ENCODE measurements at regions not wholly inside any gene's neighbourhood (a gene's known extent, or its start where the extent isn't known, plus 50 kb on each side); places are given as distances from the start of the nearest gene placed in this dataset.

GRCh38 chr9:107647141-107647540 lies 157.6 kb upstream of the KLF4 start:
- H3K36me3 ChIP-seq (replicated peaks; ENCODE audit: control insufficient read depth, insufficient read depth, low read length), result no peaks in the 10 kb centered on the region
- no peak for DNase-seq
- H3K27me3 ChIP-seq (ENCODE audit: control insufficient read depth, insufficient read depth, low read length), result no peaks in the 10 kb centered on the region
- no peak overlapping the region for H3K4me3 ChIP-seq (ENCODE audit: insufficient read depth, low read depth, low read length)

- no peak overlapping the region for H3K4me3 ChIP-seq (ENCODE audit: insufficient read depth, low read depth, low read length)
- no peaks in the 10 kb centered on the region for H3K36me3 ChIP-seq (replicated peaks; ENCODE audit: control insufficient read depth, insufficient read depth, low read length)
- no peaks in the 10 kb centered on the region for H3K27me3 ChIP-seq (ENCODE audit: control insufficient read depth, insufficient read depth, low read length)
- DNase-seq, result no peak
Observed at GRCh38 chr9:107645464-107645833, 155.9 kb upstream of the KLF4 start.

- Histone ChIP-seq H3K36me3 (replicated peaks; ENCODE audit: control insufficient read depth, insufficient read depth, low read length) (no peaks in the 10 kb centered on the region), H3K4me3 (ENCODE audit: insufficient read depth, low read depth, low read length) (no peak overlapping the region), H3K27me3 (ENCODE audit: control insufficient read depth, insufficient read depth, low read length) (no peaks in the 10 kb centered on the region)
- DNase-seq, result no peak
Observed at GRCh38 chr9:107644733-107645463, 155.3 kb upstream of the KLF4 start.

GRCh38 chr9:107639426-107639825 lies 149.9 kb upstream of the KLF4 start:
- Histone ChIP-seq H3K27me3 (ENCODE audit: control insufficient read depth, insufficient read depth, low read length) (peaks cover 5% of the 10 kb centered on the region), H3K4me3 (ENCODE audit: insufficient read depth, low read depth, low read length) (no peak overlapping the region)

GRCh38 chr9:107638521-107639310 lies 149.1 kb upstream of the KLF4 start:
- no peaks in the 10 kb centered on the region for H3K36me3 ChIP-seq (replicated peaks; ENCODE audit: control insufficient read depth, insufficient read depth, low read length)
- H3K4me3 ChIP-seq (ENCODE audit: insufficient read depth, low read depth, low read length), result no peak overlapping the region
- DNase-seq, result no peak
- H3K27me3 ChIP-seq (ENCODE audit: control insufficient read depth, insufficient read depth, low read length), result peaks cover 5% of the 10 kb centered on the region

More at GRCh38 chr9:107639426-107639825, 149.9 kb upstream of the KLF4 start:
- DNase-seq, result no peak
- no peaks in the 10 kb centered on the region for H3K36me3 ChIP-seq (replicated peaks; ENCODE audit: control insufficient read depth, insufficient read depth, low read length)

GRCh38 chr9:107637421-107638420 lies 148.2 kb upstream of the KLF4 start:
- H3K27me3 ChIP-seq (ENCODE audit: control insufficient read depth, insufficient read depth, low read length), result peaks cover 5% of the 10 kb centered on the region
- no peaks in the 10 kb centered on the region for H3K36me3 ChIP-seq (replicated peaks; ENCODE audit: control insufficient read depth, insufficient read depth, low read length)
- peak overlapping the region; percentile 58 for H3K4me3 ChIP-seq (ENCODE audit: insufficient read depth, low read depth, low read length)
- peak; percentile 91 for DNase-seq

- no peak for DNase-seq
- peaks cover 5% of the 10 kb centered on the region for H3K27me3 ChIP-seq (ENCODE audit: control insufficient read depth, insufficient read depth, low read length)
- no peak overlapping the region for H3K4me3 ChIP-seq (ENCODE audit: insufficient read depth, low read depth, low read length)
- H3K36me3 ChIP-seq (replicated peaks; ENCODE audit: control insufficient read depth, insufficient read depth, low read length), result no peaks in the 10 kb centered on the region
Observed at GRCh38 chr9:107636571-107637381, 147.2 kb upstream of the KLF4 start.

GRCh38 chr9:107635803-107636174 lies 146.2 kb upstream of the KLF4 start:
- H3K4me3 ChIP-seq (ENCODE audit: insufficient read depth, low read depth, low read length), result no peak overlapping the region
- no peaks in the 10 kb centered on the region for H3K36me3 ChIP-seq (replicated peaks; ENCODE audit: control insufficient read depth, insufficient read depth, low read length)
- no peak for DNase-seq
- H3K27me3 ChIP-seq (ENCODE audit: control insufficient read depth, insufficient read depth, low read length), result peaks cover 5% of the 10 kb centered on the region

GRCh38 chr9:107635101-107635802 lies 145.7 kb upstream of the KLF4 start:
- DNase-seq, result no peak
- Histone ChIP-seq H3K27me3 (ENCODE audit: control insufficient read depth, insufficient read depth, low read length) (peaks cover 5% of the 10 kb centered on the region), H3K4me3 (ENCODE audit: insufficient read depth, low read depth, low read length) (no peak overlapping the region), H3K36me3 (replicated peaks; ENCODE audit: control insufficient read depth, insufficient read depth, low read length) (no peaks in the 10 kb centered on the region)

GRCh38 chr9:107633406-107633805 lies 143.8 kb upstream of the KLF4 start:
- no peak for DNase-seq
- no peaks in the 10 kb centered on the region; the same call in none of the 2 replicates for H3K27me3 ChIP-seq (ENCODE audit: control insufficient read depth, insufficient read depth, low read length)
- no peak overlapping the region for H3K4me3 ChIP-seq (ENCODE audit: insufficient read depth, low read depth, low read length)
- no peaks in the 10 kb centered on the region for H3K36me3 ChIP-seq (replicated peaks; ENCODE audit: control insufficient read depth, insufficient read depth, low read length)

GRCh38 chr9:107632661-107633060 lies 143.1 kb upstream of the KLF4 start:
- H3K36me3 ChIP-seq (replicated peaks; ENCODE audit: control insufficient read depth, insufficient read depth, low read length), result no peaks in the 10 kb centered on the region
- no peak overlapping the region for H3K4me3 ChIP-seq (ENCODE audit: insufficient read depth, low read depth, low read length)

GRCh38 chr9:107632216-107632615 lies 142.6 kb upstream of the KLF4 start:
- Histone ChIP-seq H3K27me3 (ENCODE audit: control insufficient read depth, insufficient read depth, low read length) (no peaks in the 10 kb centered on the region; the same call in none of the 2 replicates), H3K4me3 (ENCODE audit: insufficient read depth, low read depth, low read length) (no peak overlapping the region), H3K36me3 (replicated peaks; ENCODE audit: control insufficient read depth, insufficient read depth, low read length) (no peaks in the 10 kb centered on the region)
- DNase-seq, result no peak

More at GRCh38 chr9:107632661-107633060, 143.1 kb upstream of the KLF4 start:
- no peak for DNase-seq
- H3K27me3 ChIP-seq (ENCODE audit: control insufficient read depth, insufficient read depth, low read length), result no peaks in the 10 kb centered on the region; the same call in none of the 2 replicates

GRCh38 chr9:107631788-107632187 lies 142.2 kb upstream of the KLF4 start:
- H3K4me3 ChIP-seq (ENCODE audit: insufficient read depth, low read depth, low read length), result no peak overlapping the region
- DNase-seq, result no peak
- H3K36me3 ChIP-seq (replicated peaks; ENCODE audit: control insufficient read depth, insufficient read depth, low read length), result no peaks in the 10 kb centered on the region
- no peaks in the 10 kb centered on the region; the same call in 1 of the 2 replicates for H3K27me3 ChIP-seq (ENCODE audit: control insufficient read depth, insufficient read depth, low read length)
